Osteoblast (primary cell): ENCODE measurements at regions not wholly inside any gene's neighbourhood (a gene's known extent, or its start where the extent isn't known, plus 50 kb on each side); places are given as distances from the start of the nearest gene placed in this dataset.

Experiments used
- DNase-seq: peaks from one replicate; pipeline ENCODE4 v3.0.0; 2011; ENCODE audit warnings: low spot score, mixed read lengths; ENCODE audit not compliant: insufficient read length; ENCODE audit errors: missing footprints
- H2AFZ ChIP-seq: 2 replicates; pipeline ENCODE4 v1.6.0; 2011; ENCODE audit warnings: mild to moderate bottlenecking, low read length
- H3K27ac ChIP-seq: 2 replicates; pipeline ENCODE4 v1.5.1; 2011; ENCODE audit warnings: mild to moderate bottlenecking, low read depth, low read length, moderate library complexity
- H3K27me3 ChIP-seq: 2 replicates; pipeline ENCODE4 v1.6.0; 2012; ENCODE audit warnings: mild to moderate bottlenecking, control low read depth, inconsistent platforms, low read length, moderate library complexity; ENCODE audit not compliant: insufficient read depth
- H3K36me3 ChIP-seq: 2 replicates; pipeline ENCODE4 v1.5.1; 2011; ENCODE audit warnings: mild to moderate bottlenecking, low read length, control low read depth, moderate library complexity; ENCODE audit not compliant: insufficient read depth
- H3K4me1 ChIP-seq: 2 replicates; pipeline ENCODE4 v1.5.1; 2011; ENCODE audit warnings: mild to moderate bottlenecking, low read length, control low read depth, moderate library complexity; ENCODE audit not compliant: insufficient read depth
- H3K4me2 ChIP-seq: 2 replicates; pipeline ENCODE4 v1.6.0; 2011; ENCODE audit warnings: mild to moderate bottlenecking, low read length; ENCODE audit not compliant: insufficient read depth
- H3K4me3 ChIP-seq: fragments of 200-600 bp; sonication (generic); 3 replicates; pipeline ENCODE4 v1.5.1; 2012; ENCODE audit warnings: mild to moderate bottlenecking, low read length, inconsistent platforms; ENCODE audit not compliant: insufficient read depth
- H3K79me2 ChIP-seq: 2 replicates; pipeline ENCODE4 v1.6.0; 2012; ENCODE audit warnings: mild to moderate bottlenecking, low read length, control low read depth, inconsistent platforms; ENCODE audit not compliant: insufficient read depth
- H3K9me3 ChIP-seq: 2 replicates; pipeline ENCODE4 v1.5.1; 2011; ENCODE audit warnings: low read depth, low read length, control low read depth
- H4K20me1 ChIP-seq: 2 replicates; pipeline ENCODE4 v1.6.0; 2012; ENCODE audit warnings: mild to moderate bottlenecking, low read length, control low read depth; ENCODE audit not compliant: insufficient read depth
- TF ChIP-seq, protein P1 (sequence below): IDR thresholded peaks from 2 replicates; pipeline ENCODE4 v1.5.1; 2011; ENCODE audit warnings: mild to moderate bottlenecking, low read depth, low read length, moderate library complexity; ENCODE audit errors: extremely low read depth

- no peaks in the 10 kb centered on the region for H3K79me2 ChIP-seq
- H3K27me3 ChIP-seq: peaks cover 40% of the 10 kb centered on the region
- DNase-seq: peak; percentile 81
- H3K36me3 ChIP-seq: no peaks in the 10 kb centered on the region
- no peaks in the 10 kb centered on the region for H3K4me1 ChIP-seq
- H3K4me3 ChIP-seq: no peak overlapping the region
- TF ChIP-seq, protein P1, sequence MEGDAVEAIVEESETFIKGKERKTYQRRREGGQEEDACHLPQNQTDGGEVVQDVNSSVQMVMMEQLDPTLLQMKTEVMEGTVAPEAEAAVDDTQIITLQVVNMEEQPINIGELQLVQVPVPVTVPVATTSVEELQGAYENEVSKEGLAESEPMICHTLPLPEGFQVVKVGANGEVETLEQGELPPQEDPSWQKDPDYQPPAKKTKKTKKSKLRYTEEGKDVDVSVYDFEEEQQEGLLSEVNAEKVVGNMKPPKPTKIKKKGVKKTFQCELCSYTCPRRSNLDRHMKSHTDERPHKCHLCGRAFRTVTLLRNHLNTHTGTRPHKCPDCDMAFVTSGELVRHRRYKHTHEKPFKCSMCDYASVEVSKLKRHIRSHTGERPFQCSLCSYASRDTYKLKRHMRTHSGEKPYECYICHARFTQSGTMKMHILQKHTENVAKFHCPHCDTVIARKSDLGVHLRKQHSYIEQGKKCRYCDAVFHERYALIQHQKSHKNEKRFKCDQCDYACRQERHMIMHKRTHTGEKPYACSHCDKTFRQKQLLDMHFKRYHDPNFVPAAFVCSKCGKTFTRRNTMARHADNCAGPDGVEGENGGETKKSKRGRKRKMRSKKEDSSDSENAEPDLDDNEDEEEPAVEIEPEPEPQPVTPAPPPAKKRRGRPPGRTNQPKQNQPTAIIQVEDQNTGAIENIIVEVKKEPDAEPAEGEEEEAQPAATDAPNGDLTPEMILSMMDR: no peak
- no peak overlapping the region for H3K4me2 ChIP-seq
- H4K20me1 ChIP-seq: no peaks in the 10 kb centered on the region
- no peak overlapping the region for H2AFZ ChIP-seq
- no peaks in the 10 kb centered on the region for H3K9me3 ChIP-seq
- H3K27ac ChIP-seq: no peak overlapping the region
Measured at GRCh38 chr4:3869661-3870566, 103.7 kb downstream of the ADRA2C start.

DNA sequence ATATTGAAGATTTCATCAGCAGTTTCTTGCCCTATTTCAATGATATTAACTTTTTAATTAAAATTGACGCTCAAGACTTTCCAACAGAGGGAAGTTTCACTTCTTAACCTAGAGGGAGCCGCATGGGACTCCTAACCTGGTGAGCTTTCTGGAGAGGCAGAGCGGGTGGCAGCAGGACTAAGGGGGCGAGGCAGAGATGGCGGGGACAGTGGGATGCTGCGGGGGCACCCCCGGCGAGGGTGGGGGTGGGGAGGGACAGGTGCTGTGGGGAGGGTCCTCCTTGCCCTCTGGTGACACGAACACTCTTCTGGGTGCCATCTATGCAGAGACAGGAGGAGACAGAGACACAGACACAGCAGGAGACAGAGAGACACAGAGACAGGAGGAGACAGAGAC is 104.4 kb downstream of the ADRA2C start:
- Histone ChIP-seq H3K27me3 (peaks cover 47% of the 10 kb centered on the region), H4K20me1 (no peaks in the 10 kb centered on the region), H3K4me1 (no peaks in the 10 kb centered on the region), H3K36me3 (no peaks in the 10 kb centered on the region), H3K4me2 (no peak overlapping the region), H3K9me3 (no peaks in the 10 kb centered on the region), H2AFZ (no peak overlapping the region), H3K4me3 (no peak overlapping the region), H3K79me2 (no peaks in the 10 kb centered on the region), H3K27ac (no peak overlapping the region)
- TF ChIP-seq, protein P1: no peak
- DNase-seq: peak; percentile 48

DNA sequence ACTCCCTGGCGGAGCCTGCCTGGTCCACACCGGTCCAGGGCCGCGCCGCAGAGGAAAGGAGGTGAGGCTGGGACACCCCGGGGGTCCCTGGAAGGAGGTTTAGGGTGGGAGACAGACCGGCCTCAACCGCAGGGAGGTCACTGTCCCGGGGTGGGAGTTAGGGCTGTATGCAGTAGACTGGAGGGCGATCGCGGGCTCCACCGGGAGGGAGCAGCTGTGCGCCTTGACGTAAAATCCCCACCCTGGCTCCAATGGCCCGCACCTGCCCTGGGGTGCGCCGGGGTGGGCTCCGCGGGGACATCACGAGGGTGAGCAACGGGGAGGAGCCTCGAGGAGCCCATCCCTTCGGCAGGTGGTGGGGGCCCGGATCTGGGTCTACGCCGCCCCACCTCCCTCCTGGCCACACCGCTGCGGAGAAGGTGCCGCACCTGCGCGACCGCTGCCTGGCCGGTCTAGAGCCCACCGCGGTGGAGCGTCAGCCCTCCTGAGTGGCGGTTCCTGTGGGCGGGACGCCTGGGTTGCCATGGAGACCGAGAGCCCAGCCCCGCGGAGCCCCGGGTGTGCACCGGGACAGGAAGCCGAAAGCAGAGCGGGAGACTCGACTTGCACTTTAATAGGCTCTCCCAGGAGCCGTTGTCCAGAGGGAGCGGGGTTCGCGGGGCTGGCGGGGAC is 105.1 kb downstream of the ADRA2C start:
- H3K36me3 ChIP-seq: no peaks in the 10 kb centered on the region
- no peaks in the 10 kb centered on the region for H3K9me3 ChIP-seq
- H3K4me3 ChIP-seq: no peak overlapping the region
- H3K4me1 ChIP-seq: no peaks in the 10 kb centered on the region
- TF ChIP-seq, protein P1: no peak
- H3K27ac ChIP-seq: no peak overlapping the region
- no peak overlapping the region for H3K4me2 ChIP-seq
- peak; percentile 79 for DNase-seq
- H3K79me2 ChIP-seq: no peaks in the 10 kb centered on the region
- peaks cover 52% of the 10 kb centered on the region for H3K27me3 ChIP-seq
- H2AFZ ChIP-seq: no peak overlapping the region
- no peaks in the 10 kb centered on the region for H4K20me1 ChIP-seq
